A549 (cell line): ENCODE measurements at regions not wholly inside any gene's neighbourhood (a gene's known extent, or its start where the extent isn't known, plus 50 kb on each side); places are given as distances from the start of the nearest gene placed in this dataset.

Experiments
- ATAC-seq, 2 experiments: fragments of 200-7000 bp in 1 of 2; fragments of >200 bp in 1 of 2; cut with Nextera tagmentation in 1 of 2; cut with Tn5 transposase in 1 of 2; 3 replicates each; pipeline versions ENCODE4 v1.8.0 to v1.9.1; 2018 to 2020; ENCODE audit warnings: mild to moderate bottlenecking in 1 of 2, moderate library complexity in 1 of 2
- CTCF ChIA-PET: fragments of 300-600 bp; sonication (Branson Sonifier 250); formaldehyde crosslinking; extraction: SDS; loops from one replicate; lab custom pipeline; 2021; ENCODE audit warnings: antibody characterized with exemption, inconsistent platforms; lab: Yijun Ruan, JAX
- POLR2A ChIA-PET: fragments of 350-600 bp; formaldehyde crosslinking; extraction: SDS; loops from one replicate; lab custom pipeline; 2021; ENCODE audit warnings: antibody characterized with exemption, inconsistent platforms; lab: Yijun Ruan, JAX
- DNase-seq, 2 experiments: peaks; one replicate each; pipeline versions ENCODE4 v3.0.0 to v3.0.0-alpha.2; 2011 to 2016; ENCODE audit warnings: low read depth in 1 of 2, low spot score in 1 of 2
- FAIRE-seq: peaks from 2 replicates; lab custom pipeline; 2011; peaks lifted over from hg19 to GRCh38; lab: Jason Lieb, UNC
- H3K27ac ChIP-seq, 2 experiments: fragments of >200 bp; sonication (Bioruptor Twin); formaldehyde crosslinking; 3 replicates each; pipeline ENCODE4 v1.5.1; 2016 to 2017
- H3K4me1 ChIP-seq: fragments of >200 bp; sonication (Bioruptor Twin); formaldehyde crosslinking; 3 replicates; pipeline ENCODE4 v1.6.1; 2016
- H3K4me2 ChIP-seq: fragments of >200 bp; sonication (Bioruptor Twin); formaldehyde crosslinking; 3 replicates; pipeline ENCODE4 v1.6.1; 2016
- H3K4me3 ChIP-seq: fragments of >200 bp; sonication (Bioruptor Twin); formaldehyde crosslinking; 3 replicates; pipeline ENCODE4 v1.5.1; 2016
- H3K9me3 ChIP-seq: fragments of >200 bp; sonication (Bioruptor Twin); formaldehyde crosslinking; 3 replicates; pipeline ENCODE4 v1.6.1; 2016
- CEBPB ChIP-seq, 2 experiments: fragments of >200 bp in 1 of 2; sonication (Bioruptor Twin) in 1 of 2; formaldehyde crosslinking in 1 of 2; IDR thresholded peaks; 2 replicates each; pipeline ENCODE4 v1.6.1; 2012 to 2016
- CHD4 ChIP-seq: fragments of 200-600 bp; sonication (generic); IDR thresholded peaks from 2 replicates; pipeline ENCODE4 v1.6.1; 2016; ENCODE audit warnings: antibody characterized with exemption, mild to moderate bottlenecking, borderline replicate concordance
- EP300 ChIP-seq, 2 experiments: fragments of >200 bp; sonication (Bioruptor Twin); formaldehyde crosslinking; IDR thresholded peaks; 2 replicates in 1 of 2; 3 replicates in 1 of 2; pipeline ENCODE4 v1.6.1; 2016 to 2017
- FOSL2 ChIP-seq, 2 experiments: fragments of 450-650 bp in 1 of 2; fragments of >200 bp in 1 of 2; sonication (Bioruptor Twin) in 1 of 2; formaldehyde crosslinking; IDR thresholded peaks; 2 replicates each; pipeline versions ENCODE4 v1.5.0 to v1.6.1; 2016 to 2020; ENCODE audit warnings: mild to moderate bottlenecking in 1 of 2, moderate library complexity in 1 of 2
- GATA3 ChIP-seq: IDR thresholded peaks from 2 replicates; pipeline ENCODE4 v1.6.1; 2012; ENCODE audit warnings: borderline replicate concordance
- MYC ChIP-seq: IDR thresholded peaks from 2 replicates; pipeline ENCODE4 v1.6.1; 2012; ENCODE audit warnings: mild to moderate bottlenecking, inconsistent platforms, low read length, improper control_type of control experiment, borderline replicate concordance
- RAD21 ChIP-seq, 2 experiments: fragments of >200 bp in 1 of 2; sonication (Bioruptor Twin) in 1 of 2; formaldehyde crosslinking in 1 of 2; IDR thresholded peaks in 1 of 2; conservative IDR thresholded peaks in 1 of 2; 2 replicates in 1 of 2; 3 replicates in 1 of 2; pipeline ENCODE4 v1.6.1; 2012 to 2018; ENCODE audit warnings: inconsistent platforms in 1 of 2
- RARB ChIP-seq: fragments of 250-450 bp; sonication (Bioruptor Pico); IDR thresholded peaks from 2 replicates; pipeline ENCODE4 v1.8.0; 2021; ENCODE audit warnings: mild to moderate bottlenecking, moderate library complexity
- RFX5 ChIP-seq: fragments of 450-650 bp; IDR thresholded peaks from 2 replicates; pipeline ENCODE4 v1.7.1; 2014; ENCODE audit warnings: antibody characterized with exemption, mild to moderate bottlenecking, moderate library complexity
- SMC3 ChIP-seq: fragments of >200 bp; sonication (Bioruptor Twin); formaldehyde crosslinking; IDR thresholded peaks from 3 replicates; pipeline ENCODE4 v1.6.1; 2018; ENCODE audit warnings: inconsistent platforms
- TP53 ChIP-seq: fragments of 250-450 bp; sonication (Bioruptor Pico); IDR thresholded peaks from 2 replicates; pipeline ENCODE4 v1.5.0; 2021; ENCODE audit warnings: mild to moderate bottlenecking, moderate library complexity
- ZSCAN20 ChIP-seq: fragments of 250-450 bp; sonication (Bioruptor Pico); IDR thresholded peaks from 2 replicates; pipeline ENCODE4 v1.8.0; 2022; ENCODE audit warnings: mild to moderate bottlenecking, moderate library complexity
- WGBS: methylation state at CpG from one replicate; pipeline ENCODE4 v1.1.6; 2017; ENCODE audit errors: missing lambda C conversion rate; 5-methylcytosine and 5-hydroxymethylcytosine counted together
- TF ChIP-seq, protein P1 (sequence below): IDR thresholded peaks from 2 replicates; pipeline ENCODE4 v1.6.1; 2012
- TF ChIP-seq, protein P2 (sequence below): IDR thresholded peaks from 2 replicates; pipeline ENCODE4 v1.6.1; 2012
- TF ChIP-seq, protein P3 (sequence below): fragments of 250-450 bp; sonication (Bioruptor Pico); IDR thresholded peaks from 2 replicates; pipeline ENCODE4 v1.5.0; 2021; ENCODE audit warnings: mild to moderate bottlenecking, moderate library complexity, borderline replicate concordance

DNA sequence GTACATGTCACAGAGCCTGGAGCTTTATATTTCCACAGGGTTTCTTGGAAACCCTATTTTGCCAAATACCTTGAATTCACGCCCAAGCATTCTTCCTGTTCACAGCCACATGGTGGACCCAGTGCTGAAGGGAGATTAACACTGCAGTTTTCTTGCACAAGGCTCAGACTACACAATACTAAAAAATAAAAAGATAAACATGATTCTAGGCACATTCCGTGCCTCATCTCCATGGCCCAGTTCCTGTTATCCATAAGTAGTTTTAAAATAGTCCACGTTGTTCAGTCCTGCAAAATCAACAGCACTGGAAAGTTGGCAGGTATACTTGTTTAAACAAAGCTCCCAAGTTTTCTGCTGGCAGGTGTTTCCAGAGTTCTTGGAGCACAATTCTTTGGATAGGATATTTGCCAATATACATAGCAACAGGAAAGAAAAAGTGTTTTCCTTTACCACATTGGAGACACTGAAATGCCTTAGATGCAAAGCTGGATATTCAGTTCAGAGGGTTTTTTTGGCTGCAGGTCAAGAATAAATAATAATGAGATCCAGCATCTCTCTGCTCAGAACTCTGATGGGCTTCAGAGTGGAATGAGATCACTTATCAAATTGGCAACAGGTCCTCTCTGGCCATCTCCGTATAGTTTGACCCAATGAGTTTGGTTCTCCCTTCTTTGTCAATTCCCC is 88.1 kb upstream of the TGFBR2 start:
- H3K27ac ChIP-seq, result peak overlapping the region; percentile 56 to 62
- 42% methylated on average over 4 of the region's 4 CpGs for WGBS
- DNase-seq (peak; percentile 8 to 75), FAIRE-seq (peak; percentile 7), ATAC-seq (peak; percentile 50 to 68; a peak in 4 of 6 replicates)
- peak overlapping the region; percentile 12; the same call in 2 of the 3 replicates for H3K4me2 ChIP-seq
- TF ChIP-seq, protein P1, sequence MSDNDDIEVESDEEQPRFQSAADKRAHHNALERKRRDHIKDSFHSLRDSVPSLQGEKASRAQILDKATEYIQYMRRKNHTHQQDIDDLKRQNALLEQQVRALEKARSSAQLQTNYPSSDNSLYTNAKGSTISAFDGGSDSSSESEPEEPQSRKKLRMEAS, result peak; percentile 20; the same call in 1 of the 2 replicates
- TF ChIP-seq, protein P2, sequence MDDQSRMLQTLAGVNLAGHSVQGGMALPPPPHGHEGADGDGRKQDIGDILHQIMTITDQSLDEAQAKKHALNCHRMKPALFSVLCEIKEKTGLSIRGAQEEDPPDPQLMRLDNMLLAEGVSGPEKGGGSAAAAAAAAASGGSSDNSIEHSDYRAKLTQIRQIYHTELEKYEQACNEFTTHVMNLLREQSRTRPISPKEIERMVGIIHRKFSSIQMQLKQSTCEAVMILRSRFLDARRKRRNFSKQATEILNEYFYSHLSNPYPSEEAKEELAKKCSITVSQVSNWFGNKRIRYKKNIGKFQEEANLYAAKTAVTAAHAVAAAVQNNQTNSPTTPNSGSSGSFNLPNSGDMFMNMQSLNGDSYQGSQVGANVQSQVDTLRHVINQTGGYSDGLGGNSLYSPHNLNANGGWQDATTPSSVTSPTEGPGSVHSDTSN, result no peak
- TF ChIP-seq MYC (no peak), RAD21 (conservative IDR thresholded peaks at IDR 0.05 in 1 of 2, IDR thresholded peaks at IDR 0.05 in 1 of 2) (peak; percentile 10 to 49; a peak in 4 of 5 replicates), FOSL2 (IDR thresholded peaks at IDR 0.05) (no peak), FOSL2 (CRISPR knock-in tag; IDR thresholded peaks at IDR 0.05) (0 out of 2 replicates have a peak, but pooled peaks have one; percentile 2), GATA3 (peak; percentile 47; the same call in 1 of the 2 replicates), SMC3 (peak; percentile 52), CEBPB (IDR thresholded peaks at IDR 0.05) (0 out of 4 replicates have a peak, but pooled peaks of 1 of the 2 experiments have one; percentile 10), RFX5 (peak; percentile 47; the same call in 1 of the 2 replicates), EP300 (IDR thresholded peaks at IDR 0.05) (no peak; a peak in 1 of 5 replicates)
- CTCF ChIA-PET, result interaction anchor here (0.5 to 1.6 kb wide), 4 partner anchors 15 to 475 kb away, joined by 3 read pairs; no protein-coding TSS in a partner anchor
- H3K9me3 ChIP-seq, result no peaks in the 10 kb centered on the region
- no peak overlapping the region for H3K4me3 ChIP-seq
- POLR2A ChIA-PET, result interaction anchor here (1.5 kb wide), 1 partner anchor 88 kb away, joined by 7 read pairs; the partner anchor contains the start of gene TGFBR2
- H3K4me1 ChIP-seq, result peaks cover 28% of the 10 kb centered on the region

DNA sequence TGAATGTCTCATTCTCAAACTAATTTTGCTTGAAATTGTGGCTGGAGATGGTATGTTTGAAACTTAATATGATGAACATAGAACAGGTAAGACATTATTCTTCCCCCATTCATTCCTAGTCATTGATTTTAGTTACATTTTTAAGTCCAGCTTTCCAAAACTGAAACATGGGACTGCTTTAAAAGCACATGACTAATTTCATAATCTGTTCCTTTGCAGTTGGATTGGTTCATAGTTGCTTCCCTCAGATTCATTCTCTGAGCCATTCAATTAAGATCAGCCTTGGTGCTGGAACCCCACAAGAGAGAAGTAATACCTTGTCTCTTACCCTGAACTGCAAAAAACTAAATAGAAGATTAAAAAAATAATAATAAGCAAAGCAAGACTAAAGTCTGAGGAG is 87.5 kb upstream of the TGFBR2 start:
- FAIRE-seq (no peak), ATAC-seq (no peak)
- Histone ChIP-seq H3K9me3 (no peaks in the 10 kb centered on the region), H3K4me1 (peaks cover 24% of the 10 kb centered on the region)
- TF ChIP-seq ZSCAN20 (CRISPR knock-in tag) (no peak), TP53 (CRISPR knock-in tag) (no peak), RFX5 (no peak), CHD4 (no peak), RARB (CRISPR knock-in tag) (no peak)
- TF ChIP-seq, protein P3, sequence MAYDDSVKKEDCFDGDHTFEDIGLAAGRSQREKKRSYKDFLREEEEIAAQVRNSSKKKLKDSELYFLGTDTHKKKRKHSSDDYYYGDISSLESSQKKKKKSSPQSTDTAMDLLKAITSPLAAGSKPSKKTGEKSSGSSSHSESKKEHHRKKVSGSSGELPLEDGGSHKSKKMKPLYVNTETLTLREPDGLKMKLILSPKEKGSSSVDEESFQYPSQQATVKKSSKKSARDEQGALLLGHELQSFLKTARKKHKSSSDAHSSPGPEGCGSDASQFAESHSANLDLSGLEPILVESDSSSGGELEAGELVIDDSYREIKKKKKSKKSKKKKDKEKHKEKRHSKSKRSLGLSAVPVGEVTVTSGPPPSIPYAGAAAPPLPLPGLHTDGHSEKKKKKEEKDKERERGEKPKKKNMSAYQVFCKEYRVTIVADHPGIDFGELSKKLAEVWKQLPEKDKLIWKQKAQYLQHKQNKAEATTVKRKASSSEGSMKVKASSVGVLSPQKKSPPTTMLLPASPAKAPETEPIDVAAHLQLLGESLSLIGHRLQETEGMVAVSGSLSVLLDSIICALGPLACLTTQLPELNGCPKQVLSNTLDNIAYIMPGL, result no peak
- TF ChIP-seq, all 56 proteins: peak for 0
- CTCF ChIA-PET, result interaction anchor here (1.4 to 1.6 kb wide), 3 partner anchors 14 to 476 kb away, joined by 3 read pairs; no protein-coding TSS in a partner anchor
- POLR2A ChIA-PET, result interaction anchor here (1.5 kb wide), 1 partner anchor 87 kb away, joined by 7 read pairs; the partner anchor contains the start of gene TGFBR2
- Histone ChIP-seq H3K4me2 (peak overlapping the region; percentile 12; the same call in 2 of the 3 replicates), H3K27ac (peak overlapping the region; percentile 56 to 62), H3K4me3 (no peak overlapping the region)
- no peak for DNase-seq

DNA sequence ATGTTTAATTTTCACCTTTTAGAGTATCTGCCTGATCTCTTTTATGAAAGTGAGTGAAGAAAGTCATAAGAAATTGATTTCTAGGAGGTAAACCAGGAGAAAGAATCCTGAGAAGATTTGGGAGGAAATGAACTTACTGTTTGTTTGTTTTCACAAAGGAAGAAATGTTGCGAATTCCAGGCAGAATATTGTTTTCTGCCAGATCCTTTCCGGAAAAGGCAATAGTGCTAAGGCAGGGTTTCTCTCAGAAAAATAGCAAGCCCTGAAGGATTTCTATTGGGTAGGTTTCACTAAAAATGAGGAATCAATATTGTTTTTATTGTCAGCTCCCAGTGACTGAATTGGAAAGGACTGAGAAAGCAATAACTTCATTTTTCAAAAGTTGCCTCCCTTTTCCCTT is 85.7 kb upstream of the TGFBR2 start:
- ATAC-seq, result no peak
- no peak for FAIRE-seq
- H3K4me2 ChIP-seq, result no peak overlapping the region
- POLR2A ChIA-PET, result no interaction called here
- CTCF ChIA-PET, result interaction anchor here (0.6 kb wide), 1 partner anchor 17 kb away, joined by 3 read pairs; no protein-coding TSS in a partner anchor
- H3K4me1 ChIP-seq, result peaks cover 19% of the 10 kb centered on the region
- peak overlapping the region in 1 of 2 experiments; percentile 50; a peak in 2 of 6 replicates for H3K27ac ChIP-seq
- TF ChIP-seq GATA3, result no peak
- no peak for DNase-seq
- H3K4me3 ChIP-seq, result no peak overlapping the region
- no peaks in the 10 kb centered on the region for H3K9me3 ChIP-seq
- WGBS, result 88% methylated on average over 2 of the region's 2 CpGs
